GM21825 (cell line): ENCODE measurements at regions not wholly inside any gene's neighbourhood (a gene's known extent, or its start where the extent isn't known, plus 50 kb on each side); places are given as distances from the start of the nearest gene placed in this dataset.

ENCODE experiments used
- ATAC-seq: cut with Tn5 transposase; IDR thresholded peaks from one replicate; pipeline ENCODE4 v1.9.1; 2021; ENCODE audit warnings: mild to moderate bottlenecking, moderate library complexity; ENCODE audit not compliant: unreplicated experiment

DNA sequence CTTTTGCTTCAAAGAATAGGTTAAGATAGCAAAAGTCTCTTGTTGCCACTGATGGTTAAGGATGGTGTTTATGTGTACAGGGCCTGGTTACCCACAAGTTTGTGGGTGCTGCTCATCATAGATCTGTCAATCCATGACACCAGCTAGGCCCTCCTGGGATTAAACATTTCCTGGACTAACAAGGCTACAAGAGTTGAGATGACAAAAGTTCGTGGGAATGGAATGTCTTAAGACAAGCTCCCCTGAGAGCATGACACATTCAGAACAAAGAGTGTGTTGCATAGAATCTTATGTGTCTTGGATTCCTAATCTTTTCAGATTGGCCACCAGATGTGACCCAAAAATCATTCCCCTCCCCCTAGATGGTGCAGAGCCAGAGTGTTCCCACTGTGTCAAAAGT, 592.5 kb upstream of the USP15 start:
- ATAC-seq = no peak

DNA sequence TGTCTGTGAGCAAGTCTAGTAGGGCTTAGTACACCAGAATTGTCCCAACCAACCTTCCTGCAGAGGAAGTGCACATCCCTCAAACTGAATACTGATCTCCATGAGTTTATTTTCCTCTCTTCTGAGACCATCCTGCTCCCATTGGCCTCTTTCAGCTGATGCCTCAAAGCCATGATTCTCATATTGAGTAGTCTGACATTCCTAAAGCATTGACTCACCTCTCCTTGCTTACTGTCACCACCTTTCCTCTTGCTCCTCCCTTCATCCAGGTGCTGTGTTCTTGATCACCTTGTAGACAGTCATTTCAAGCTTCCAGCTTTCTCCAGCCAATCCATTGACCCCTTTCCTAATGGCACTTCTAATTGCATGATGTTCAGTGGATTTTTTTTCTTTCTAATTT, 583.7 kb upstream of the USP15 start:
- no peak for ATAC-seq

DNA sequence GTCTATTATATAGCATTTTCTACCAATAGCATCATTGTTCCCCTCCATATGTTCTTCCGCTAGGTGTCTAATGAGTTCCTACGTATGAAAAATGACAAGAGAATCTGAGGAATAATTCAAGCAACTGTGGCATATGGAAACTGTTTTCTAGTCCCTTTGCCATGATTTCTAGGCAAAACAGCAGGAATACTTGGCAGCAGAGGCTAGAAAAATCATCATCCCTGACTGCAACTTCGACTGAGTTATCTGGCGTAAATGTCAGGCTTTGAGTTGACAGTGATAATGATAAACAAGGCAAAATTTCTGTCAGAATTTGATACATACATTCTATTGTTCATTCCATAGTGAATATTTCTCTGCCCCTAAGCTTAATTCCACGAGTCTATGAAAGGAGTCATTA, 572.8 kb upstream of the USP15 start:
- ATAC-seq = no peak

DNA sequence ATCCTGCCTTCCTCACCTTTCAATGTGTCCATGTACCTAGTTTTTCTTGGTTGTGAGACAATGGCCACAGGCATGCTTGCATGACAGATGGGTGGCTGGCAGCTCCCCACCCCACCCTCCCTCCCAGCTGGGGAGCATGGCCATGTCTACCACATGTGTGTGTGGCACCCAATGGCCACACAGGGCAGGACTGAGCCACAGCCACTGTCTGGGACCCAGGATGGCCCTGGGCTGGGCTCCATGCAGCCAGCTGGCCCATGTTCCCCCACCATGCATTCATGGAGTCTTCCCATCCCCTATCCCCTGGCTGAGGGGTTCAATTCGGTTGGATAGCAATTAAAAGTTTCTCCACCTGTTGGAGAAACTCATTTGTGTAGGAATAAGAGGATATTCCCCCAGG, 566.0 kb upstream of the USP15 start:
- no peak for ATAC-seq

DNA sequence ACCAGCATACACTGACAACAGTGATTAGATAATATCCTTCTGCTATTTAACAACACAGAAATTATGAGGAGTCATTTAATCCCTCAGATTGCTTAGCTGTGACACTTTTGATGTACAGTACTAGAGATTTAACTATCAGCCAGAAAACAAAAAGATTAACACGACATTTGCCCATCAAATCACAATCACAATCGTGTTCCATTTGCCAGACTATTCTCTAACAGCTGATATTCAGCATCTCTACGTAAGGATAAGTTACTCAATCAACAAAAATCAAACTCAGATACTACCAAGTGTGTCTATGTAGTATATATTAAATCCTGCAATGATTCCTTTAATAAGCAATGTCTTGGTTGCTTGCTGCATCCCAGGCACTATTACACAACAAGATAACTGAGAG, 558.7 kb upstream of the USP15 start:
- no peak for ATAC-seq

DNA sequence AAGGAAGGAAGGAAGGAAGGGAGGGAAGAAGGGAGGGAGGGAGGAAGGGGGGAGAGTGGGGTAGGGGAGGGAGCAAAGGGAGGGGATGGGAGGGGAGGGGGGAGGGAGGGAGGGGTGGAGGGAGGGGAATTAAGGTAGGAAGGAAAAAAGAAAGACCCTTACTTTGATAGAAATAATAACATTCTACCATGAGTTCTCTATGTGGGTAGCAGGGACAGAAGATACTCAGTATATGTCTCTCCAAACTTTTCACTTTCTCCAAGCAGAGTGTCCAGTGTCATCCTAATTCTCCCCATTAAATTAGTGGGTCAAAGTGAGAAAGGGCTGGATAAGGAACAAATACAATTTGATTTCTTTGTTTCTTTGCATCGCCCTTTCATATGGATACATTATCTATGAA, 553.4 kb upstream of the USP15 start:
- no peak for ATAC-seq

DNA sequence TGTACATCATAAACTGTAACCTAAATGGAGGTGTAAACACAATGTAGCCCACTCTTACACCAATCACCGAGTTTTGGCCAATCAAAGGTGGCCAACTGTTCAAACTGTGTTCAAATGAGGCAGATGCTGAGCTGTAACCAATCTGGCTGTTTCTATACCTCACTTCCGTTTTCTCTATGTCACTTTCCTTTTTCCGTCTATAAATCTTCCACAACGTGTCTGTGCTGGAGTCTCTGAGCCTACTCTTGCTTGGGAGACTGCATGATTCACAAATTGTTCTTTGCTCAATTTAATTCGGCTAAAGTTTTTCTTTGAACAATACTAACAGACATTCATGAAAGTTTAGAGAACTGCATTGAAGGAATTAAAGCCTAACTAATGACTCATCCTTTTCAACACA, 547.1 kb upstream of the USP15 start:
- ATAC-seq = no peak

DNA sequence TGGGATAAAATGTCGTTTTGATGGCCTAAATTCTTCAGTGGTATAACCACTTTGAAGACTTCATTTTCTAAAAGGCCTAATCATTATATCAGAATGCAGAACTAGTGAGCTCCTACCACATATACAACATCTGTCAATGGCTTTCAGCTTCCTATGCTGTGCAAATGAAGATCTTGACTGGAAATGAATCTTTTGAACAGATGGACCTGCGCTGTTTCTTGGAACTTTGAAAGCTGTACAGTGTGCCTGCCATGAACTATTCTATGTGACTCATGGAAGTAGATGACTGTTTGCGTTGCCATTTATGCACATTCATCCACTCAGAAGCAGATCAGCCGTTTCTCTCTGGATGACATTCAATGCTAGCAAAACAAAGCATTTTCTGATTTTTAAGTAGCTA, 542.2 kb upstream of the USP15 start:
- no peak for ATAC-seq

DNA sequence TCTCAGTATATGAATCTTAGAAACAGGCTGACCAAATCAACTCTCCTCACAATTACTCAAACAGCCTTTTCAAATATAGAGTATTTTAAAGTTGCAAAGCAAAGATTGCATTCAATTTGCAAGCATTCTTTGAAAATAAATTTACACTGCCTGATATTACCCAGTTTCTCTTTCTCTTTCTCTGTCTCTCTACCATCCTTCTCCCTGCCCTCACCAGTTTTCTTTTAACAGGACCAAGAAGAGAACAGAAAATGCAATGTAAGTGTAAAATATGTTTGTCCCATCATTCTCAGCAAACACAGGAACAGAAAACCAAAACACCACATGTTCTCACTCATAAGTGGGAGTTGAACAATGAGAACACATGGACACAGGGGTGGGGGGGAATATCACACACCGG, 520.3 kb upstream of the USP15 start:
- no peak for ATAC-seq

DNA sequence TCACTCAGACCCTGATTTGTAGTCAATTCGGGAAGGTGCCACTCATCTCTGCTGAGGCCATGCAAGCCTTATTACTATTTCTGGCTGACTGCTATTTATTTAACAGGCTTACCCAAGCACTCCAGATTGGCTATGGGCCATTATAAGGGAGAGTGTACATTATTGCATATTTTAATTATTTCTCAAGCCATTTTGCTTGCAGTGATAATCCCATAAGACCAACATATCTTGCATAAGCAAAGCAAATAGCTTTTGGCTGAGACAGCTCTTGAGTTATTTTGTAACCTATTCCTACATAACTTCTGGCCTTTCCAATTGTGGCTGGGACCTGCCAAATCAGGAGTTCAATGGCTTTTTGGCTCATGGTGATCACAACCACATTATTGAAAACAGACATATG, 509.6 kb upstream of the USP15 start:
- no peak for ATAC-seq

DNA sequence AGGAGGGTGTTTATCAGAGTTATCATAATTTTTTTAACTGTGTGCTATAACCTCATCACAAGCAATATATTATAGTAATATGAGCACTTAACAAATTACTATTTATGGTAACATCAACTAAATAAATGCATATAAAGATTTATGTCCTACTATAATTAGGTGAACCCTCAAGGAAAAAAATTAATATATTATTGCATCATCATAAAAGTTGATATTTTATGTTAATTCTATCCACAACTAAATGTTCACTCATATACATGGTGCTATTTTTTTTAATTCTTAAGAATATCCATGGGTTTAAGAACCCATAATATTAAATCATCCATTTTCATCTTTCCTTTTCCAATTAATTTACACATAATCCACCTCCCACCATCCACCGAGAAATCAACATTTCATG, 506.0 kb upstream of the USP15 start:
- no peak for ATAC-seq

DNA sequence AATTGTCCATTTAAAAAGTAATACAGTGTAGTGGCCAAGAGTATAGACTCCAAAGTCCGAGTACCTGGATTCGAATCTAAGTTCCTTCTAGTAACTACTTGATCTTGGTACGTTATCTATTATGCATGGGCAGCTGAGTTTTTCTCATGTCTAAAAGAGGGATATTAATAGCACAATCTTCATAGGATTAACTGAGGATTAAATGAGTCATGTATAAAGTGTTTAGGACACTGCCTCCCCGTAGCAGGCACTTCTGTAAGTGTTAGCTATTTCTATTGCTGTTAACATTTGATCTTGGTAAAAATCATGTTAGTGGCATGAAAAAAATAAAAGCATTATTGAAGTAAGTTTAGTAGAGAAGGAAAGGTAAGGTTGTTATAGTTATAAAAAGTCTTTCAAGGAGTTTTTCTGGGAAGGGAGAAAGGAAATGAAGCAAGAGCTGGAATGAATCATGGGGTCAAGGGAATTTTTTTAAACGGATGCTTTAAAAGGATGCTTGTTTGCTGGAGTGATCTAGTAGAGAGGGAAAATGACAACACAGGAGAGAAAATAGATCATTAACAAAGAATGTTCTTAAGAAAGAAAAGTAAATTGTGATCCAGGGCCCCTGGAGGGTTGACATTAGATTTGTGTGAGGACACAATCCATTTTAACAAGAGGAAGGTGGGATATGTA, 502.2 kb upstream of the USP15 start:
- no peak for ATAC-seq

DNA sequence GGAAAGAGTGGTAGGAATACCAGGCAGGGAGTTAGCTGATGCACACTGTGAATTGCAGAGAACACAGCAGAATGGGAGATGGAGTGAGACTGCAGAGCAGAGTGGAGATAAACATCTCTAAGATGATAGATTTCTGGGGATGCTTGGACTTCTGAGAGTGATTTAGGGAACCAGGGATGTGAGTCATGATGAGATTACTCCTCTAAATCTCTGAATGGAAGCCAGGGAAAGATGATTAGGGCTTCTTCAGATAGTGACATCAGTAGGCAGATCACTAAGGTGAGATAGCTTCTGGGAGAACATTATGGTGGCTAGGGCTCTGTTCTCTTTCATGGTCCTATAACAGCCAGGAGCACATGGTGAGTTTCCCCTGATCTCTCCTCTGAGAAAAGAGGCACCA, 501.5 kb upstream of the USP15 start:
- no peak for ATAC-seq

DNA sequence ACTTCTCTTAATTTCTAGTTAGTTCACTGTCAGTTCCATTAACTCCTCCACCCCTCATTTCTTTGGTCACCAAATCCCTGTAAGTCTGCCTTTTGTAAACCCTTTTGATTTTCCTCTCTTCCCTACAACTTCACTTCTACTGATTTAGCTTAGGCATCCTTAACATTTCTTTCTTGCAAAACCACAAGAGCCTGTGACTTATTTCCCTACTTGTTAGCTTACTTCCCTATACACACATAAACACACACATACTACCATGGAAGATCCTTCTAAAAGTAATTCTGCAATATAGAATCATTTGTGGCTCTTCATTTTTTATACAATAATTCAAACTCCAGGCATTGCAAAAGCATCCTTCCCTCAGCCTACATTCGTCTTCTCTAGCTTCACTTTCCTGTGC, 494.3 kb upstream of the USP15 start:
- ATAC-seq = no peak

DNA sequence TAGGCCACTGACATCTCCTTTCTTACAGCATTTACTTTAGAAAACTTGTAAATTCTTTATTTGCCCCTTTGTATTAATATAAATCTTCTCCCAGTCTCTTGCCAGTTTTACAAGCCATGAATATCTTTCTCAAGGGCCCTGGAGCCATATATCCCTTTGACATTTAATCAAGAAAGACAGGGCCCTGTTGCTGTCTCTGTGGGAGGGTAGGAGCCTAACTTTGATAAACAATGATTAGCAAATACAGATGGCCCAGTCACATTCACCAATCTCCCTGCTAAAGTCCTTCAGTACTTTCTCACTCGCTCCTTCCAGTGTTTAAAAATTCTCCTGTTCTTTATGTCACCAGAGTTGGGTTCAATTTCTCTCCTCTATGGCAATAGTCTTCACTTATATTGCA, 479.8 kb upstream of the USP15 start:
- no peak for ATAC-seq

DNA sequence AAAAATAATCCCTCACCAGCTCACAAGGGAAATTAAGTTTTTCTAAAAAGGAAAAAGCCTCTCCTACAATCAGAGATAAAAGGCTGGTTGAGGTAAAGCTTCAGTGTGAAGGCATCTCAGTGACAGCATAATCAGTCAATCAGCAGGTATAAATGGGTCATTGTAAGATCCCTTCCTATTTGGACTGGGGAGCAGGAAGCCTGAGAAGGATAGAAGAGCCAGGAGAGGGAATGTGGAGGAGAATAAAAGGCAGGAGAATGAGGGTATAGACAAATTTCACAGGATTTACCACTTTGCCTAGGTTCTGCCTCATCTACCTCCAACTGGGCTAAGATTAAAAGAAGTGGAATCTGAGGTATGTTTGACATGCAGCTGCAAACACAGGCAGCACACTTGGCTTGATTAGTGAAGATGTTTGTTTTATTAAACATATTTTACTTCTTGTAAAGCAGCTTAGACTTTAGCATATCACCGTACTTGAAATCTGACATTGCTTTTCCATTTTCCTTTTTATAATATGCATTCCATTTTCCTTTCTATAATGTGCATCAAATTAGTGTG, 479.1 kb upstream of the USP15 start:
- ATAC-seq = no peak

DNA sequence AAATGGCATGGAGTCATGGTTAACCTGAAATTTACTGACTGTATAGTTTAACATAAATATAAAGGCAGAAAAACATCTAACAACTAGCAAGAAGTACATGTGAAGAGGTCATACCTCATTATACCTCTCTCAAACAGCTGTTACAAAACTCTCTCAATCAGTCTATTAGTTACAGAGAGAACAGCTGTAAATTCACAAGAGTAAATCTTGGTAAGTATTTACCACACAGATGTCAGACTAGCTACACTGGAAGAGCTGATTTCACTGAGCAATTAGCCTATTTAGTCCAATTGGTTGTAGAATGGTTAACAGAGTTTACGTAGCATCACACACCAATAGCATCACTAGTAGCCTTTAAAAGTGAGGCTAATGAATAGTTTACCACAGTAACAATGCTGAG, 463.4 kb upstream of the USP15 start:
- no peak for ATAC-seq

DNA sequence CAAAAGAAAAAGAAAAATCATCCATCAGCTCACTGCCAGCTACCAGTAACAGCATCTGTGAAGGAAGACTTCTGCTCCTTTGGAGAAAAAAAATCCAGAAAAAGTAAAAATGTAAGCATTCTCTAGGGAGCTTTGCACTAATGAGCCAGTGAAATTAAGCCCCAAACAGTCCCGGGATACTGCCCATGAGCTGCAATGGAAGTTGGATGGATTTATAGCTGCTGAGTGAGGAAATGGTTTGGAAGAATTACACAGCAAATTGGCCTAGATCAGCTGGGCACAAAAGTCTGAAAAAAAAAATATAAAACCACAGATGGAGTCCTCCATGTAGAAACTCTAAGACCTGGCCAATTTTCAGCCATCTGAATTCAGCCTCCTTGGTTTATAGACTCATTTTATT, 462.9 kb upstream of the USP15 start:
- no peak for ATAC-seq

DNA sequence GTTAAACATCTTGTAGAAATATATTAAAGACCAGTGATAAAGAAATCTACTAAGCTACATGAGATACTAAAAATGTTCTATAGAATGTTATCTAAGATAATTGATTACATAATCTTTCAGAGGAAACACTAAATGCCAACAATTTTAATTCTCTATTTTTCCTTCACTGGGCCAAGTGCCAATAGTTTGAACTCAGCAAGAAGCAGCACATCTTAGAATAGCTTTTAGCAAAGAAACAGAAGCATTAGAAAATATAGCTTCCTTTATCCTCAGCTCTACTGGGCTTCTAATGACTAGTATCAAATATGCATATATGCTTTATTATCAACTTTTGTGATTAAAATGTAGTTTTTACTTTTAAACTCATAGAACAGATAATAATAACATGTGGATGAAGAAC, 461.4 kb upstream of the USP15 start:
- no peak for ATAC-seq

DNA sequence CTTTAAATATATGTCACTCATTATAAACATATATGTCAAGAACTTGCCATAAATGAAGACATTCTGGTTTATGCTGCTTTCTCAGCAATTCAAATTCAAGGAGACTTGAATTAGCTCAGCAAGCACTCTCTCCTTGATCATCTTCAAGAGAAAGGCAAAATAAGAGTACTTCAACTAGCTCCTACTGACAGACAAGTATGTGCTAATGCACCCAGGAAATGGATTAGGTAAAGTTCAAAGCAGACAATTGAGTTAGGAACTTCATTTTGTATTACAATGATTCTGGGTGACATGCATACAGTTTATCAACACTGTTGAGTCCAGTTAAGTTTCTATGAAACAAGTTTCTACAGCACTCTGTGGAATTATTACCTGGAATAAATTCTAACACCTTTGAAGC, 455.9 kb upstream of the USP15 start:
- no peak for ATAC-seq

DNA sequence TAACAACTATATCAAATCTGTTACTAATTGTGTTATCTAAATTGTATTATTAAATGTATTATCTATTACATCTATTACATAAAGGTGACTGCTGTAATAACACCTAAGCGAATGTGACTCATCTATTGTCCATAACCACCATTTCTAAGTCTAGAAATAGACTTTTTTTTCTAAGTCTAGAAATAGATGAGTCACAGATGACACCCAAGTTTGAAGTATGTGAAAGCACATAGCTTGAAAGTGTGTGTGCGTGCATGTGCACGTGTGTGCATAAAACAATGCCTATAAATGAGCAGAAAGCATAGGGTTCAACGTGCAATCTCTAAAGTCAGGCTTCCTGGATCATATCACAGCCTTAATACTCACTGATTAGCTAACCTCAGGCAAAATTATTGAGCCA, 451.3 kb upstream of the USP15 start:
- no peak for ATAC-seq

DNA sequence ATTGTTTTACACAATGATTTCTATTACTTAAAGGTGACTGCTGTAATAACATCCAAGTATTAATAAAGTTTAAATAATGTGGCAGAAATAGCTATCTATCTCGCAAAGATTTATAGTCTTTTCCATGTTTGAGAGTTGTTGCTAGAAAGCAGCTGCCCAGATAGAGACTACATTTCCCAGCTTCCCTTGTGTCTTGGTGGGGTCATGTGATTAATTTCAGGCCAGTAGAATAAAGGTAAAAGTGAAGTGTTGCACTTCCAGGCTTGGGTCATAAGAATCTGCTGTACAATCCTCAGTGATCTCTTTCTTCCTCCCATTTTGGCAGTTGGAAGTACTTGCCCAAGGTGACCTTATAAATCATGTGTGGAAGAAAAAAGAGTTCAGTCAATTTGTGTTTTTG, 449.7 kb upstream of the USP15 start:
- no peak for ATAC-seq

DNA sequence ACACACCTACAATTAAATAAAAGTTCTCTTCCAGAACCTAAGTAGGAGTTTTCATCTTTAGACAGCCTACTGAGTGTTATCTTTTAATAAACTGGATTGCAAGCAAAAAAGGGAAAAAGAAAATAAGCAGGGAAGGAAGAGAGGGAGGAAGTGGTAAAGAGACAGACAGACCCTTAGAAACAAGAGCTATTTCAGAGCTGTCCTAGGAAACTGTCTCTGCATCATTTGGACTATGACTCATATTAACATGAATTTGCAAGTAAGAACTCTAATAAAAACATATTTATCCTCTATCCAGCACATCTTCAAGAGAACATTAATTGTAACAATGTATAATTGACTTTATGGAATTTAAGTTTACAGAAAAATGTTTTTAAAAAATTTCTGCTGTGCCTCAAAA, 438.8 kb upstream of the USP15 start:
- ATAC-seq = no peak
